Tibial artery (tissue), 4 donors: ENCODE measurements at regions not wholly inside any gene's neighbourhood (a gene's known extent, or its start where the extent isn't known, plus 50 kb on each side); places are given as distances from the start of the nearest gene placed in this dataset.

Experiments used
- DNase-seq, 2 donors: peaks; one replicate each; pipeline ENCODE4 v3.0.0-alpha.2; 2019
- H3K27ac ChIP-seq, 2 donors: fragments of 200-600 bp; sonication (generic) in 1 of 2; 1 replicate in 1 of 2; 2 replicates in 1 of 2; pipeline ENCODE4 v1.5.1; 2018 to 2019; ENCODE audit warnings: mild to moderate bottlenecking in 1 of 2
- H3K27me3 ChIP-seq, 2 donors: fragments of 200-600 bp; sonication (generic) in 1 of 2; one replicate each; pipeline versions ENCODE4 v1.5.1 to v1.6.0; 2016 to 2019
- H3K36me3 ChIP-seq, 3 donors: fragments of 200-600 bp; sonication (generic) in 2 of 3; one replicate each; pipeline ENCODE4 v1.5.1; 2016 to 2019; ENCODE audit warnings: mild to moderate bottlenecking in 2 of 3
- H3K4me1 ChIP-seq, 4 donors: fragments of 200-600 bp; sonication (generic) in 2 of 4; 1 replicate in 3 of 4; 2 replicates in 1 of 4; pipeline ENCODE4 v1.5.1; 2016 to 2019
- H3K4me3 ChIP-seq, 2 donors: fragments of 200-600 bp; sonication (generic) in 1 of 2; 1 replicate in 1 of 2; 2 replicates in 1 of 2; pipeline ENCODE4 v1.5.1; 2018 to 2019; ENCODE audit warnings: mild to moderate bottlenecking in 2 of 2
- H3K9me3 ChIP-seq, 3 donors: fragments of 200-600 bp; sonication (generic) in 1 of 3; one replicate each; pipeline ENCODE4 v1.5.1; 2016 to 2019
- CTCF ChIP-seq, 2 experiments: fragments of 200-600 bp in 1 of 2; fragments of 450-650 bp in 1 of 2; IDR thresholded peaks; one replicate each; pipeline ENCODE4 v1.5.1; 2017 to 2019; ENCODE audit warnings: antibody characterized with exemption in 2 of 2, mild to moderate bottlenecking in 1 of 2, moderate library complexity in 1 of 2
- intact Hi-C: fragments of 100-400 bp; cut with DNase I; formaldehyde crosslinking; loops from one replicate; pipeline ENCODE4 v1.15.0; 2023; ENCODE audit warnings: low total_unique reads

- Histone ChIP-seq H3K9me3 (no peaks in the 10 kb centered on the region), H3K36me3 (no peaks in the 10 kb centered on the region), H3K4me3 (no peak overlapping the region), H3K4me1 (no peaks in the 10 kb centered on the region), H3K27ac (no peak overlapping the region), H3K27me3 (no peaks in the 10 kb centered on the region)
- no peak for DNase-seq
- intact Hi-C loops: no loop called here
- TF ChIP-seq CTCF (IDR thresholded peaks at IDR 0.05): no peak
Observed at GRCh38 chr16:73617738-73618137, 569.8 kb upstream of the ZFHX3 start.

- DNase-seq: no peak
- TF ChIP-seq CTCF (IDR thresholded peaks at IDR 0.05): no peak
- Histone ChIP-seq H3K4me3 (no peak overlapping the region), H3K27ac (no peak overlapping the region), H3K36me3 (no peaks in the 10 kb centered on the region), H3K4me1 (no peaks in the 10 kb centered on the region), H3K9me3 (no peaks in the 10 kb centered on the region), H3K27me3 (no peaks in the 10 kb centered on the region)
- intact Hi-C loops: no loop called here
Observed at GRCh38 chr16:73616770-73617169, 568.8 kb upstream of the ZFHX3 start.

- no peaks in the 10 kb centered on the region for H3K36me3 ChIP-seq
- intact Hi-C loops: no loop called here
- no peaks in the 10 kb centered on the region for H3K27me3 ChIP-seq
- no peaks in the 10 kb centered on the region for H3K9me3 ChIP-seq
- TF ChIP-seq CTCF (IDR thresholded peaks at IDR 0.05): no peak
- no peak overlapping the region for H3K4me3 ChIP-seq
- H3K27ac ChIP-seq: no peak overlapping the region
- H3K4me1 ChIP-seq: no peaks in the 10 kb centered on the region
- no peak for DNase-seq
Observed at GRCh38 chr16:73616166-73616753, 568.3 kb upstream of the ZFHX3 start.

GRCh38 chr16:73615071-73615940, 567.4 kb upstream of the ZFHX3 start:
- Histone ChIP-seq H3K27me3 (no peaks in the 10 kb centered on the region), H3K4me3 (no peak overlapping the region), H3K4me1 (no peaks in the 10 kb centered on the region), H3K9me3 (no peaks in the 10 kb centered on the region), H3K27ac (no peak overlapping the region), H3K36me3 (no peaks in the 10 kb centered on the region)
- intact Hi-C loops: no loop called here
- DNase-seq: no peak
- no peak for TF ChIP-seq CTCF (IDR thresholded peaks at IDR 0.05)

- no peak for DNase-seq
- H3K27me3 ChIP-seq: no peaks in the 10 kb centered on the region
- H3K4me1 ChIP-seq: no peaks in the 10 kb centered on the region
- H3K36me3 ChIP-seq: no peaks in the 10 kb centered on the region
- no peak overlapping the region for H3K4me3 ChIP-seq
- no peak for TF ChIP-seq CTCF (IDR thresholded peaks at IDR 0.05)
- no peak overlapping the region for H3K27ac ChIP-seq
- H3K9me3 ChIP-seq: no peaks in the 10 kb centered on the region
- intact Hi-C loops: no loop called here
Observed at GRCh38 chr16:73614131-73614530, 566.2 kb upstream of the ZFHX3 start.
